A673 (cell line): ENCODE measurements at regions not wholly inside any gene's neighbourhood (a gene's known extent, or its start where the extent isn't known, plus 50 kb on each side); places are given as distances from the start of the nearest gene placed in this dataset.

Experiments used
- CTCF ChIP-seq: fragments of 300-800, 200-600 bp; sonication (generic); conservative IDR thresholded peaks from 2 replicates; pipeline ENCODE4 v1.5.1; 2017; ENCODE audit warnings: low read depth, mild to moderate bottlenecking, antibody characterized with exemption, low read length, moderate library complexity, mixed read lengths
- EZH2 ChIP-seq: fragments of 200-600 bp; sonication (generic); IDR thresholded peaks from 2 replicates; pipeline ENCODE4 v1.6.1; 2017; ENCODE audit warnings: borderline replicate concordance, low read depth, mild to moderate bottlenecking, mixed read lengths, antibody characterized with exemption, low read length; ENCODE audit not compliant: poor library complexity, severe bottlenecking

- TF ChIP-seq CTCF (no peak), EZH2 (no peak)
Measured at GRCh38 chr11:54927704-54928103, 221.1 kb downstream of the OR4A5 start.
